HG03571 (cell line): ENCODE measurements at regions not wholly inside any gene's neighbourhood (a gene's known extent, or its start where the extent isn't known, plus 50 kb on each side); places are given as distances from the start of the nearest gene placed in this dataset.
"Not testable (repeated sequence)": the region's sequence is repeated elsewhere in the genome, so short reads cannot be mapped to it uniquely, and the experiment has no call there.

Source experiments
- ATAC-seq: cut with Tn5 transposase; IDR thresholded peaks from one replicate; pipeline ENCODE4 v1.9.1; 2021; ENCODE audit not compliant: unreplicated experiment

DNA sequence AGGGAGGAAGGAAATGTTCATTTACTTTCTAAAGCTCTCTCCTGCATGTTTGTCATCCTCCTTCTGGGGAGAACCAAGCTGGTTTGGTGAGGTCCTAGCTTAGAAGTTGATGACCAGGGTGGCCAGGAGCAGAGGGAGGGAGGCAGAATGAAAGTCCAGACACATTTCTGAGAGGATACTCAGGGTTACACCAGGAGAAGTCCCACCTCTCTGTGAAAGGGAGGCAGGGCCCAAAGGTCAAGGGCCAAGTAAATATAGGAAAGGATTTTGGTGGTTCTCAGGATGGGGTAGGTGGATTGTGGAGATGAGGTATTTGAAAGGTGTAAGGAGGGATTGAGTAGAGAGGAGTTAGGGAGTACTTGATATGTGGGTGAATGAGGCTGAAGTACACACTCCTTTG, 58.0 kb upstream of the FBXO11 start:
- ATAC-seq = no peak

DNA sequence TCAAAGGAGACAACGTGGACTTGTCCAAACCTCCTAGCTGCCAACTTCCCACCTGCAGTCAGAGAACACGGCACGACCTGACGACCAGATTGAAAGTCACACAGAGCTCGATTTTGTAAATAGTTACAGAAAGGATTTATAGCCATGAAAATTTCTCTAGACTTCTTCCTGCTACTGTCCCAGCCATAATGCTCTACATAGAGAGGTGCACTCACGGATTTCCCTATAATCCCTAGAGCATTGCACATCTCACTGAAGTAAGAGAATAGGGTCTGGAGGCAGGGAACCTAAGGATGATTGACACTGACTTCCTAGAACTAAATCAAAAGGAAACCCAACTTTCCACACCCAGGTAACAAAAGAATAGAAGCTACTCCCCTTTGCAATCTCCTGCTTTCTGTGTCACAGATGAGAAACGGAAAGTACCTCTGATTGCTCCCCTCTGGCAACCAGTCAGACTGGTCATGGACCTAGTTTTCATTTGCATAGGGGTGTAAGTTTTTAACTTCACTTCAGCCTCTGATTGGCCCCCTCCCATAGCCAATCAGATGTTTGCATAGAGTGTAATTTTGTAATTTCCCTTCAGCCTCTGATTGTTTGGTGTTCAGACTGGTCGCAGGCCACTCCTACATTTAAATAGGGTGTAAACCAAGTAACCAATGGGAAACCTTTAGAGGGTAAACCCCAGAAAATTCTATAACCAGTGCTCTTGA, 58.6 kb upstream of the FBXO11 start:
- ATAC-seq = no peak

DNA sequence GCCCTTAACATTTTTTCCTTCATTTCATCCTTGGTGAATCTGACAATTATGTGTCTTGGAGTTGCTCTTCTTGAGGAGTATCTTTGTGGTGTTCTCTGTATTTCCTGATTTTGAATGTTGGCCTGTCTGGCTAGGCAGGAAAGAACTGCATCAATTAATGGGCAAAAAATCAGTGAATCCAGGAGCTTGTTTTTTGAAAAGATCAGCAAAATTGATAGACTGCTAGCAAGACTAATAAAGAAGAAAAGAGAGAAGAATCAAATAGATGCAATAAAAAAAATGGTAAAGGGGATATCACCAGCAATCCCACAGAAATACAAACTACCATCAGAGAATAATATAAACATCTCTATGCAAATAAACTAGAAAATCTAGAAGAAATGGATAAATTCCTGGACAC, 70.4 kb upstream of the FBXO11 start:
- not testable (repeated sequence) for ATAC-seq

DNA sequence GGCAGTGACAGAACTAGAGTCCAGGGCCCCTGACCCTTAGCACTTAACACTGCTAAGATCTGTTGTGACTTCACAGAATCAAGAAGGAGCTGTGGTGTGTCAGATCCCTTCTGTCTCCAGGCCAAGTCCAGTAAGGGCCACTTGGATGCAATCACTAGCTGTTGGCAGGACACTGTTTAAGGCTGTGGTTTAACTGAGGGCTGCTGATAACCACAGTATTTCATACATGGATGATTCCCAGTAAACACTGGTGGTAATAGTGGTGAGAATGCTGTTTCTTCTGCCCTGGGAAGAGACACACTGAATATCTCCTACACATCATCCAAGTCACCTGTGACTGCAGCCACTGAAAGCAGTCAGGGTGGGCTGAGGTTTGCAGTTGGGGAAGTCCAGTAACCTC, 77.7 kb upstream of the FBXO11 start:
- ATAC-seq = no peak

DNA sequence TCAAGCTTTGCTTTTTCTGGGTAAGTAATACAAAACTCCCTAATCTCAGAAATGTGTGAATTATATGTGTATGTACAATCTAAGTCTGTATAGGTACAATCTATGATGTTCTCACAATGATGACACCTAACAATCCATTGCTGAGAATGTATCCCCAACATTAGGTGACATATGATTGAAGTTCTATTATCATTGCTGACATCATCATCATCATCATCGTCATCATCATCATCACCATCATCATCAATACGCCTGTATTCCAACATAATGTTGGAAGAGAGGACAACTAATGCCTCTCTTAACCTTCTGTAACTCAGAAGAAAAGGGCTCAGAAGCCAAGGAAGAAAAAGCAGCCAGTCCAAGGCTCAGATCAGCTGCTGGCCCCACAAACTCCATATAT, 84.2 kb upstream of the FBXO11 start:
- ATAC-seq = no peak

DNA sequence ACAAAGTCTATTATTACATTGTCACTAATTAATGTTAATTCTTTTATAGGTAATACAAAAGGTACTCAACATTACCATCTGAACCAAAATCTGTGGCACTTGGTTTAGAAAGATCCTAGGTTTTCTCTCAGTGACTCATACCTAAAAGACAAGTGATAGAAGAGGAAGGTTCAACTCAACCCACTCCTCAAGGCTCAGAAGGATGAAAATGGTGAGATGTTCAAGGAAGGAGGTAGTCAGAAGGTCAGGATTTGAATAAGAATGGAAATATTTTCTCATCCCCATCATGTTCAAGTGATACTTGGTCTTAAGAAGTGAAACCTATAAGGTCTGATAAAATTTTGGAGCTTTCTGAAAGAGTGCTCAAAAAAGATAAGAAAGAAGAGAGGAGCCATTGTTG, 86.4 kb upstream of the FBXO11 start:
- ATAC-seq = no peak

DNA sequence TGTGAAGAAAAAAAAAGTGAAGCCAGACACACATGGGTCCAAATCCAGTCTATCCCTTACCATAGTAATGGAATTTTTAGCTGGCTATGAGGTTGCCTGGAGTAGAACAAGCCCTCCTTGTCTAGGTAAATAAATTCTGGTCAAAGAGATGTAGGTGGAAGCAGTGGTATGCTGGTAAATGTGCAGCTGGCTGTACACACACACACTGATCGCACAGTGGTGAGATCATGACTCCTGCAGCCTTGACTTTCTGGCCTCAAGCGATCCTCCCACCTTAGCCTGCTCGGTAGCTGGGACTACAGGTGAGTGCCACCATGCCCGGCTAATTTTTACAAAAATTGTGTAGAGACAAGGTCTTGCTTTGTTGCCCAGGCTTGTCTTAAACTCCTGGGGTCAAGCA, 90.5 kb upstream of the FBXO11 start:
- ATAC-seq = no peak

DNA sequence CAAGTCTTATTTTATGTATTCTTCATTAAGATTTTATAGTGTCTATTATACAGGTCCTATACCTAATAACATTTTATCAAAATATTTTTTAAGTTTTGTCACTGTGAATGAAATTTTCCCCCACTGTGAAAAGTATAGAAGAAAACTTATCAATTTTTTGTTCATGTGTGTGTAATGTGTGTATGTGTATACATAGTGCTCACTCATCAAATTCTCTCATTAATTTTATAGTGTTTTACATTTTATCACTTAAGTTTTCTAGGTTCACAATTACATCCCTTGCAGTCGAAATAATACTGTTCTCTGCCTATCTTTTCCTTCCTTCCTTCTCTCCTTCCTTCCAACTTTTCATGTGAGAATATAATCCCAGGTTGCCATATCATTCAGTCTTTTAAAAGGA, 93.2 kb upstream of the FBXO11 start:
- ATAC-seq = no peak

DNA sequence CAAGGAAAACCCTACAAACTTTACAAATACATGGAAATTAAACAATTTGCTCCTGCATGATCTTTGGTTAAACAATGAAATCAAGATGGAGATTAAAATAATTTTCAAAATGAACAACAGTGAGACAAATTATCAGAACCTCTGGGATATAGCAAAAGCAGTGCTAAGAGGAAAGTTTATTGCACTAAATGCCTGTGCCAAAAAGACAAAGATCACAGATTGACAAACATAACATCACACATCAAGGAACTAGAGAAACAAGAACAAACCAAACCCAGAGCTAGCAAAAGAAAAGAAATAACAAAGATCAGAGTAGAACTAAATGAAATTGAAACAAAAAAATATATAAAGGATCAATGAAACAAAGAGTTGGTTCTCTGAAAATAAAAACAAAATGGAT, 95.2 kb upstream of the FBXO11 start:
- ATAC-seq = no peak

DNA sequence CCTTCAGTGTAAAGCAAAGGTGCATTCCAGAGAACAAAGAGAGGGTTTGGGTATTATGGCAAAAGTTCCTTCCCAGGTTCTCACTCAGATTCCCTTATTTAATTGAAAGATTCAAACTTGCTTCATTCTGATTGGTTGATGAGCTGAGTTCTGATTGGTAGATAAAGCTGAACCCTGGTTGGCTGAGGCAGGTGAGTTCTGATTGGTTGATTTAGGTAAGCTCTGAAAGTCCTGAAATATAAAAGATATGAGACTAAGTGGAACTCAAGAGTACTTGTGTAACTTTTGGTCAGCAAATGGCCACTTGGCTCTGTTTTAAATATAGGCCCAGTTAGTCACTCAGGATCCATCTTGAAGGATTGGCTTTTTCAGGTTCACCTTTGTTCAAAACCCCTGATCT, 99.8 kb upstream of the FBXO11 start:
- ATAC-seq = no peak

DNA sequence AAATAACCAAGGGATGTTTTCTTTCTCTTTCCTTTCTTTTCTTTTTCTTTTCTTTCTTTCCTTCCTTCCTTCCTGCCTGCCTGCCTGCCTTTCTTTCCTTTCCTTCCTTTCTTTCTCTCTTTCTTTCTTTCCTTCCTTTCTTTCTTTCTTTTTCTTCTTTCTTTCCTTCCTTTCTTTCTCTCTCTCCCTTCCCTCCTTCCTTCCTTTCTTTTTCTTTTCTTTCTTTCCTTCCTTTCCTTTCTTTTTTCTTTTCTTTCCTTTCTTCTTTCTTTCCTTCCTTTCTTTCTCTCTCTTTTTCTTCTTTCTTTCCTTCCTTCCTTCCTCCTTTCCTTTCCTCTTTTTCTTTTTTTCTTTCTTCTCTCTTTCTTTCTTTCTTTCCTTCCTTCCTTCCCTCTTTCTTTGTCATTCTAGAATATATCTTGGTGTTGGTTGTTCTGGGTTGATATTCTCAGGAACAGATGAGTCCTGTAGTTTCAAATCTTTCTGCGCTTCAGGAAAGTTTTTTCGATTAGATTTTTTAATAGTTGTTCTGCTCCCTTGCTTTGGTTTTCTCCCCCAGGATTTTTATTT, 101.5 kb upstream of the FBXO11 start:
- ATAC-seq = no peak

DNA sequence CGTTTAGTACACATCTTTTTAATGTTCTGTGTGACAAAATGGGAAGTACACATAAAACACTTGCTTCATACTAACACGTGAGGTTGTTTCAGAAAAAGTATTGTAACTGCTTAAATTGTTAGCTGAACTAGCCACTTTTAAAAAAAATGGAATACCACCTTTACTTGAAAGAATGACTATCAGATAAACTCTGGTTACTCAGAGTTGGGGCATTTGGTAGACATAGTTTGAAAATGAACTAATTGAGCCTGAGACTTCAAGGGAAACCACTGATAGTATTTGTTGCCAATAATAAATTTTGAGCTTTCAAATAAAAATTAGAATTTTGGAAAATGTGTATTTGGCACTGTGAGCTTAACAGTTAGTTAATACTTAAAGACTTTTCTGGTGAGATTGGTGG, 103.0 kb upstream of the FBXO11 start:
- no peak for ATAC-seq

DNA sequence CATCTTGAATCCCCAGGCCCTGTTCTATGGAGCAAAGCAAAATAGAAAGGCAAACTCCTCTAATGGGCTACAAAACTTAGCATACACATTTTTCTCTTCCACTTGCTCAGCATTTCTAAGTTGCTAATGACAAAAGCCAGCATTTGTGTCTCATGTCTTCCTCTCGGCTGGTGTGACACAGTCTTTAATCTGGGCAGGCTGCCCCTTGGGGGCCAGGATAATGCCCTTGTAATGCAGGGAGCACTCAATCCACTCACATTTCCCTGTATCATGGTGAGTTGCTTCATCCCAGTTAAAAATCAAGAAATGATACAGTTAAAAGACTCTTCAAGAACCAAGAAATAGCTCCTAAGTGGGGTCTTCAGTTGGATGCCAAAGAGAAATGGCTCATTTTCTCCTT, 109.1 kb upstream of the FBXO11 start:
- ATAC-seq = no peak

DNA sequence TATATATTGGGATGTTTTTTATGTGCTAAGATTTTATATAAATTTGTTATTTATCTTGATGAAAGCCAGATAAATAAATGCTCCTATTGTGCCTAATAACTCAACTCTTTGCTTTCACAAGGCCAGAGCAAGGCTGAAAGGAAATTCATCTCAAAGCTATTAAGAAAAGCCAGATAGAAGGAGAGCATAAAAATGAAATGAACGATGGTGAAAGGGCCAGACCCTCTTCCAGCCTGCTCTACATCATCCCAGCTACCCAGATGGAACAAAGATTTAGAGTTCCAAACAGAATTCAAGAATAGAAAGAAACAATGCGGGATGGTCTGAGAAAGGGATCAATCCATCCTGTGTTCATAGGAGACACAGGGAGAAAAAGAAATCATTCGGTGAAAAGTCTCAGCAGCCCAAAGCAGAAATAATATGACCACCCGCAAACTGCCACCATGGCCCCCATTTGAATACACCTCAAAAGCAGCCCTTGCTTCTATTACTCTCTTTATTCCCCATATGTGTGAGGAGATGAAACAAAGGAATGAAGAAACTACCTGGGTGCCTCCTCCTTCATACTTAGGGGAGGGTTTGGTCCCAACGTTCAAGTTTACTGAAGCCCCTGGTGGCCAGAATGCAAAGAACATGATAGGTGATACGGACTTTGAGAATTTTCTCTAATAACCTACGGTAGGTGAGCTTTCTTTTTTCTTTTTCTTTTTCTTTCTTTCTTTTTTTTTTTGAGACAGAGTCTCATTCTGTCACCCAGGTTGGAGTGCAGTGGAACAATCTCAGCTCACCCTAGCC, 110.1 kb upstream of the FBXO11 start:
- ATAC-seq = no peak

DNA sequence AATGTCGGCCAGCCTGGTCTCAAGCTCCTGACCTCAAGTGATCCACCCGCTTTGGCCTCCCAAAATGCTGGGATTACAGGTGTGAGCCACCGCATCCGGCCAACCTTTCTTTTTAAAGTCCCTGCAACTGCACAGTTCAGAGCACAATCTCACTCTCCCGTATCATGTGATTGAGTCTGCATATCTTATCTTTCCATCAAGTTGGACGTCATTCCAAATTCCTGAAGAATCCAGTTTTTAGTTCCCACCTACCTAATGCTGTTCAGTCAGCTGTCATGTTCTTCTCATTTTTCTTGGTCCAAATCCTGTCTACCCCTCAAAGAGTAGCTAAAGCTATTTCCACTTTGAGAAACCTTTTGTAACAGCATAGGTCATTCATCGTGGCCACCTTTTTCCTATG, 110.8 kb upstream of the FBXO11 start:
- no peak for ATAC-seq

DNA sequence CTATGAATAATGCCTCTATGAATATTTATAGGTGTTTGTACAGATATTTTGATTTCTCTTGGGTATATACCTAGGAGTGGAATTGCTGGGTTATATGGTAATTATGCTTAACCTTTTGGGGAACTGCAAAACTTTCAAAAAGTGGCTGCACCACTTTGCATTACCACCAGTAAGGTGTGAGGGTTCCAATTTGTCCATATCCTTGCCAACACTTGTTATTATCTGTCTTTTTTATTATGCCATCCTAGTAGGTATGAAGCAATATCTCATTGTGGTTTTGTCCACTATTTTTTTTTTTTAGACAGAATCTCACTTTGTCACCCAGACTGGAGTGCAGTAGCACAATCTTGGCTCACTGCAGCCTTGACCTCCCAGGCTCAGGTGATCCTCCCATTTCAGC, 112.2 kb upstream of the FBXO11 start:
- ATAC-seq = no peak

DNA sequence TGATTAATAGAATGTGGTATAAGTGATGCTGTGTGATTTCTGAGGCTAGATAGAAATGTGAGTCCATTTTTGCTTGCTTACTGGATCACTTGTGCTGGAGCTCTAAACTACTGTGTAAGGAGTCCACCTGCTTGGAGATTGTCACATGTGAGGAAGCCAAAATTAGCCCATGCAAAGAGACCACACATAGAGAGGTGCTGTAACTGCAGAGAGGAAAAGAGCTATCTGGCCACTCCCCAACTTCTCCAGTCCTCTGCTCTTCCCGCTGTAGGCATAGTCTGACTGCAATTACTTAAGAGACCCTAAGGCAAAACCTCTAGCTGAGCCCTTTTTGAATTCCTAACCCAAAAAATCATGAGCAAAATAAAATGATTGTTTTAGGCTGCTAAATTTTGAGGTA, 120.6 kb upstream of the FBXO11 start:
- ATAC-seq = no peak

DNA sequence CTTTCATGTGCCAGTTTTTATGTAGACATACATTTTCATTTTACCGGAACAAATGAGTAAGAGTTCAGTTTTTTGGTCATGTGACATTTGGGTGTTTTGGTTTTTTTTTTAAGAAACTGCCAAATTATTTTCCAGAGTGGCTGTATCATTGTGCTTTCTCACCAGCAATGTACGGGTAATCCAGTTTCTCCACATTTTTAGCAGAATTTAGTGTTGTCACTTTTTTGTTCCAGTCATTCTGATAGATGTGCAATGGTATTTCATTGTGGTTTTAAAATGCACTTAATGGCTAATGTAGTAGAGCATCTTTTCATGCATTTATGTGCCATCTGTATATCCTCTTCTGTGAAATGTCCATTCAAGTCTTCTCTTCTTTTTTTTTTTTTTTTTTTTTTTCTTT, 126.5 kb upstream of the FBXO11 start:
- no peak for ATAC-seq

DNA sequence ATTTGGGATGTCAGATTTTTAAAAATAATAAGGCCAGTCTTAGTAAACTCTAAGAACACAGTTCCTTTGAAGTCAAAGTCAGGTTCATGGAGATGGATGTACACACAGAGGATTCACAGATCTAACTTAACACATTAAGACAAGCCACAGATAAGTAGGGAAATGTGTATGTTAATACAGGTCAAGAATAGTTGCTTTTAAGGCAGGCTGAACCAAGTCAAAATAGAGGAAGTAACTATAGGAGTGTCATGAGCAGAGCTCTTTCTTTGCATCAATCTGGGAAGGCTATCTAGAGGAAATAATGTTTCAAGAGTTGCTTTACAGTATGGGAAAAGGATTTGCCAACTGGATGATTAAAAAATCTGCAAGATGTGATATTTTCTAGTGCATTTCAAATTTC, 128.0 kb upstream of the FBXO11 start:
- ATAC-seq = no peak

DNA sequence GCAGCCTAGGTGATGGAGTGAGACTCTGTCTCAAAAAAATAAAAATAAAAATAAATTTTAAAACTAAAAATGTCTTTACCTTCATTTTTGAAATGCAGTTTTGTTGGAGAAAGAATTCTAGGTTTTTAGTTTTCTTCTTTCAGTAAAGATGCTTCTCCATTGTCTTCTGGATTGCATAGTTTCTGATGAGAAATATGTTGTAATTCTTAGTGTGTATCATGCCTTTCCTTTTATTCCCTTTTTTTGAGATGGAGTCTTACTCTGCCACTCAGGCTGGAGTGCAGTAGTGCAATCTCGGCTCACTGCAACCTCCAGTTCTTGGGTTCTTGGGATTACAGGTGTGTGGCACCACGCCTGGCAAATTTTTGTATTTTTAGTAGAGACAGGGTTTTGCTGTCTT, 130.0 kb upstream of the FBXO11 start:
- no peak for ATAC-seq

DNA sequence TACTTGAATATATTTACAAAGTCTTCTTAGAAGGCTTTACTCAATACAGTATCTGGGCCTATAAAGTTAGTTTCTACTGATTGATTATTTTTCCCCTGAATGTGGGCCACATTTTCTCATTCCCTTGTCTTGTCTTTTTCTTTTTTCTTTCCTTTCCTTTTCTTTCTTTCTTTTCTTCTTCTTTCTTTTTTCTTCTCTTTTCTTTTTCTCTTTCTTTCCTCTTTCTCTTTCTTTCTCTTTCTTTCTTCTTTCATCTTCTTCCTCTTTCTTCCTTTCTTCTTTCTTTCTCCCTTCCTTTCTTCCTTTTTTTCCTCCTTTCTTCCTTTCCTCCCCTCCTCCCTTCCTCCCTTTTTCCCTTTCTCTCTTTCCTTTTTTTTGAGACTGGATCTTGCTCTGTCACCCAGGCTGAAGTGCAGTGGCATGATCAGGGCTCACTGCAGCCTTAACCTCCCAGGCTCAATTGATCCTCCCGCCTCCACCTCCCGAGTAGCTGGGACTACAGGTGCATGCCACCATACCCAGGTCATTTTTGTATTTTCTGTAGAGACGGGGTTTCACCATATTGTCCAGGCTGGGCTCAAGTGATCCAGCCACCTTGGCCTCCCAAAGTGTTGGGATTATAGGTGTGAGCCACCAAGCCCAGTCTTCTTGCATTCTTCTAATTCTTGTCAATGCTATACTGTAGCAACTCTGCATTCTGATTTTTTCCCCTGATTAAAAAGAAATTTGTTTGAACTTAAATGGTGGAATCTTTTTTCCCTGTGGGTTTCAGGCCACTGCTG, 133.1 kb upstream of the FBXO11 start:
- no peak for ATAC-seq
